ENCODE measurements at regions not wholly inside any gene's neighbourhood (a gene's known extent, or its start where the extent isn't known, plus 50 kb on each side); places are given as distances from the start of the nearest gene placed in this dataset.

DNA sequence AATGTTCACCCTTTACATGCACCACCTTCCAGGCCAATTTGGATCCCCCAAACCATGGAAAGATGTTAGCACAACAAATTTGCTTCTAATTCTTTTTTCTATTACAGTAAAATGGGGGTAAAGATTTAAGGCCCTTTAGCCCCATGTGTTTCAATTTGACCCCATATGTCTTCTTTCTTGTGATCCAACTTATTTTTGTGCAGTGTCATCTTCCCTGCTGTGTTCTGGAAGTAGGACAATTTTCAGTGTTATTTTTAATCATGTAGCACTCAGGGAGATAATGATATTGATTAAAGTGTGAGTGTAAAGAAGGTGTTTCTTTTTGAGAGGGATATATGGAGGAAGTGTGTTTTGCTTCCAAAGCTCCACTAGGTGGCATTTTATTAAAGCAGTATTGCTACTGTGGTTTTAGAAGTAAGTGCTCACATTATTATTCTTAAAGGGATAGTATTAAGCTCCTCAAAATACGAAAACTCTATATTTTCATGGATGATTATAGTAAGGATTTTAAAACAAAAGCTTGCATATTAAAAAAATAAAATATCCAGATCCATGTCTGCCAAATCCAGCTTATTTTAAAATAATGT lies 118.7 kb upstream of the ATP10B start:
- DNase-seq (ENCODE audit: low read depth), result no peak
- TF ChIP-seq, protein P1, sequence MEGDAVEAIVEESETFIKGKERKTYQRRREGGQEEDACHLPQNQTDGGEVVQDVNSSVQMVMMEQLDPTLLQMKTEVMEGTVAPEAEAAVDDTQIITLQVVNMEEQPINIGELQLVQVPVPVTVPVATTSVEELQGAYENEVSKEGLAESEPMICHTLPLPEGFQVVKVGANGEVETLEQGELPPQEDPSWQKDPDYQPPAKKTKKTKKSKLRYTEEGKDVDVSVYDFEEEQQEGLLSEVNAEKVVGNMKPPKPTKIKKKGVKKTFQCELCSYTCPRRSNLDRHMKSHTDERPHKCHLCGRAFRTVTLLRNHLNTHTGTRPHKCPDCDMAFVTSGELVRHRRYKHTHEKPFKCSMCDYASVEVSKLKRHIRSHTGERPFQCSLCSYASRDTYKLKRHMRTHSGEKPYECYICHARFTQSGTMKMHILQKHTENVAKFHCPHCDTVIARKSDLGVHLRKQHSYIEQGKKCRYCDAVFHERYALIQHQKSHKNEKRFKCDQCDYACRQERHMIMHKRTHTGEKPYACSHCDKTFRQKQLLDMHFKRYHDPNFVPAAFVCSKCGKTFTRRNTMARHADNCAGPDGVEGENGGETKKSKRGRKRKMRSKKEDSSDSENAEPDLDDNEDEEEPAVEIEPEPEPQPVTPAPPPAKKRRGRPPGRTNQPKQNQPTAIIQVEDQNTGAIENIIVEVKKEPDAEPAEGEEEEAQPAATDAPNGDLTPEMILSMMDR (conservative IDR thresholded peaks at IDR 0.05; ENCODE audit: low read depth, low read length), result peak; percentile 52

DNA sequence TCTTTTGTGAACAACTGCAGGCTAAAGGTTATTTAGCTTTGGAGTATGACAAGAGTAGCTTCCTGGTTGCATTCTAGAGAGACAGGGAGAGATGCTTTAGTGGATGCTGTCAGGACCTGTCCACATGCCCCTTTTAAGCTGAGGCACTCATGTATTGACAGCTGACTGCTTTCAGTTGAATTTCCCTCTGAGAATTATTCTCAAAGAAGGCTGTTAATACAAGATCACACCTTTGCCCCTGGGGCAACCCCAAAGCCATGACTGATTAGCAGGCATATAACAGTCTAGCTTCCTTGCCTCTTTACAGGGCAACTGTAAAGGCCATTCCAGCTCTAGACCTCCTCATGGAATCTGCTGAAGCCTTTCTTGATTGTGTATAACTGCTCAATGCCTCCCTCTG lies 117.6 kb upstream of the ATP10B start:
- TF ChIP-seq, protein P1 (conservative IDR thresholded peaks at IDR 0.05; ENCODE audit: low read depth, low read length), result no peak
- no peak for DNase-seq (ENCODE audit: low read depth)
- H3K4me3 ChIP-seq (ENCODE audit: low read depth, low read length), result no peak overlapping the region

More for the DNA sequence above, 118.7 kb upstream of the ATP10B start:
- no peak overlapping the region for H3K4me3 ChIP-seq (ENCODE audit: low read depth, low read length)

DNA sequence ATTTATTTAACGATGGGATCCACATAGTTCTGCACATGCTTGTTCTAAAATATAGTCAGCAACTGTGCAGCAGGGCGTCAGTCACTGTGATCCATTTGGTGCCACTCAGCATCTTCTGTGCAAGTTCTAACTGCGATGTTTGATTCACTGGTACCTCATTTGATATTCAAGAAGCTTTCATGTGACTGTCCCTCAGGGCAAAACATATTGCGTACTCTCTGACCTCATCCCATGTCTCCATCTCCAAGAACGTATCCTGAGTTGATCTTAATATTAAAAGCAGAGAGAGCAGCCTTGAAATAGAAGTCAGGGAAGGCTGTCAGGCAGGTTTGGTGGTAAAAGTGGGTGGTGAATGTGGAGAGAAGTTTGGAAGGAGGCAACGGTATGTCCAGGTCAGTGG lies 116.5 kb upstream of the ATP10B start:
- no peak for DNase-seq (ENCODE audit: low read depth)
- H3K4me3 ChIP-seq (ENCODE audit: low read depth, low read length), result no peak overlapping the region
- TF ChIP-seq, protein P1 (conservative IDR thresholded peaks at IDR 0.05; ENCODE audit: low read depth, low read length), result no peak

DNA sequence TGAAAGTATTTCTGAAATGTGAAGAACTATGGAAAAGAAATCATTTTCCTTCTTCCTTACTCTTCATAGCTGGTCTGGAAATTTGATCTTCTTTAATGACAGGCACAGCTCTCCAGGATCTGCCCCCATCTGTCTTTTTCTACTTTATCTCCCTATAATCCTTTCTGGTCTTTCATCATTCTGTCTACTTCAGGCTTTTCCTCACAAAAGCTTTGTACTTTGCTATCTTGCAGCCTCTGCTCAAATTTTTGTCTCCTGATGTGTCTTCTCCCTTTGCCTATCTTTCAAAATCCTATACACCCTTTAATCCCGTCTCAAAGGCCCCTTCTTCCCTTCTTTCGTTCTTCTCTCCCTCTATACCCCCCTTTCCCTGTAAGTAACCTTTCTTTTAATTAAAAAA lies 114.9 kb upstream of the ATP10B start:
- TF ChIP-seq, protein P1 (conservative IDR thresholded peaks at IDR 0.05; ENCODE audit: low read depth, low read length), result no peak
- H3K4me3 ChIP-seq (ENCODE audit: low read depth, low read length), result no peak overlapping the region
- DNase-seq (ENCODE audit: low read depth), result no peak

DNA sequence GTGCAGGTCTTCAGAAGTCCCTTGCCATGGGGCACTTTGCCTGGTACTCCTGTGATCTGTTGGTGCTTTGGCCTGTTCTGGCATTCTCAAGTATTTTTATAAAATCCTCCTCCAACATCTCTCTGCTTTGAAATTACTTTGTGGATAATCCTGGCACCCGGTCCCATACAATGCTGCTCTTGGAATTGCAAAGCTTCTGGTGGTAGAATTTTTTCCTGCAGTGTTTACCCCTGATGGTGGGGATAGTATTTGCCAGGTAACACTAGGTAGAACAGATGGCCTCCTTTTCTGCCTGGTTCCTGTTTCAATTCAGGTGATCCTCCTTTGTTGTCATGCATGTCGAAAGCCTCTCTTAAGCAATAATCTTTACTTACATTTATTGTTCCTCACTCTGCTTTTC lies 109.8 kb upstream of the ATP10B start:
- no peak overlapping the region for H3K4me3 ChIP-seq (ENCODE audit: low read depth, low read length)
- TF ChIP-seq, protein P1 (conservative IDR thresholded peaks at IDR 0.05; ENCODE audit: low read depth, low read length), result no peak

DNA sequence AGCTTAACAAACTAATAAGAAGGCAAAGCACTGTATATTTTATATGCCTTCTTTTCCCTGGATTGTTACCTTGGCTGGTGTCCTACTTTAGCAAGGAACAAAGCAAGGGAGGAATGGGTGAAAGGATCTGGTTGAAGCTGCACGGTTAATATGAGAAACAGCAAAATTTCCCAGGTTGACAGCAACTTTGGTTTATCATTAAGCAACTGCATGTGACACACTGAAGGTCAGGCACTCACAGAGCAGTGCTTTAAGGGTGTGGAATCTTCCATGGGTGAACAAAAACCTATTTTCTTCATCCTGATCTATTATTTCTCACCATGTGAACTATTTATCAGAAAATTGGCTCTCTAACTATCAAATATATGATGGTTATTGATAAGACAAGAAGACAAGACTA lies 109.0 kb upstream of the ATP10B start:
- peak; percentile 61 for DNase-seq (ENCODE audit: low read depth)
- no peak overlapping the region for H3K4me3 ChIP-seq (ENCODE audit: low read depth, low read length)
- TF ChIP-seq, protein P1 (conservative IDR thresholded peaks at IDR 0.05; ENCODE audit: low read depth, low read length), result no peak

More for the DNA sequence above, 109.8 kb upstream of the ATP10B start:
- DNase-seq (ENCODE audit: low read depth), result no peak

DNA sequence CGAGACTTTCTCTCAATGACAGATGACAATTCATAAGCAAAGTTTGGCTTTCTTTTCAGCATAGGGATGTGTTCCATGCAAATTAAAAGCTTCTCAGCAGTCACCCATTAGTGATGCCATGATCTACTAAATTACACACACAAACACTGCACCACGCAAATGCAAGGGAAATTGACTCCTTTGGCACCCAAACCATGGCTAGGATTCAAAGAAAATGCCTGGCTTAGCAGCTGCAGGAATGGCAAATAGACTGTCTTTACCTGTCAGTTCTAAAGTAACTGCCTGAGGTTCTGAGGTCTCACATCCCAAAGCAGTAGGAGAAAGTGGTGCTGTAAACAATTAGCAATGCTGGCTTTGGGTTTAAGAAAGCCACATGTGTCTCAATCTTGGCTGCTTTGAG lies 108.6 kb upstream of the ATP10B start:
- TF ChIP-seq, protein P1 (conservative IDR thresholded peaks at IDR 0.05; ENCODE audit: low read depth, low read length), result no peak
- DNase-seq (ENCODE audit: low read depth), result no peak
- H3K4me3 ChIP-seq (ENCODE audit: low read depth, low read length), result no peak overlapping the region
